ENCODE measurements at regions not wholly inside any gene's neighbourhood (a gene's known extent, or its start where the extent isn't known, plus 50 kb on each side); places are given as distances from the start of the nearest gene placed in this dataset.

GRCh38 chr3:176934698-176935097 lies 262.6 kb downstream of the TBL1XR1 start:
- H2AFZ ChIP-seq (ENCODE audit: control insufficient read depth, low read length), result no peak overlapping the region
- no peaks in the 10 kb centered on the region for H4K20me1 ChIP-seq (ENCODE audit: control insufficient read depth, extremely low read depth, insufficient read depth, low read length)
- no peaks in the 10 kb centered on the region for H3K4me1 ChIP-seq (ENCODE audit: control insufficient read depth, extremely low read depth, insufficient read depth, low read length)
- H3K27me3 ChIP-seq (ENCODE audit: control insufficient read depth, extremely low read depth, insufficient read depth, low read length), result no peaks in the 10 kb centered on the region
- no peak overlapping the region for H3K9ac ChIP-seq (ENCODE audit: control insufficient read depth, extremely low read depth, insufficient read depth, low read length)
- FAIRE-seq (no peak), DNase-seq (ENCODE audit: low read depth, low spot score) (no peak)
- dilution Hi-C loops (cut with MboI; ENCODE audit: extremely low pct_ligation_motif_present, low sequenced_read_pairs), result loop anchor here (25.0 kb wide), 1 partner anchor 422 kb away; no protein-coding TSS in a partner anchor
- no peak overlapping the region for H3K4me2 ChIP-seq (ENCODE audit: control insufficient read depth, extremely low read depth, insufficient read depth, low read depth, low read length)
- no peaks in the 10 kb centered on the region for H3K9me1 ChIP-seq (ENCODE audit: control insufficient read depth, extremely low read depth, insufficient read depth, low read length)
- no peak overlapping the region for H3K4me3 ChIP-seq (ENCODE audit: control insufficient read depth in 2 of 3, extremely low read depth in 1 of 3, insufficient read depth in 2 of 3, low read depth in 1 of 3, low read length in 3 of 3)
- no peak overlapping the region for H3K27ac ChIP-seq (ENCODE audit: control insufficient read depth, insufficient read depth, low read length)
- H3K79me2 ChIP-seq (ENCODE audit: control insufficient read depth, insufficient read depth, low read length), result no peaks in the 10 kb centered on the region
- no peaks in the 10 kb centered on the region for H3K9me3 ChIP-seq (ENCODE audit: control insufficient read depth, low read depth, low read length)
- no peaks in the 10 kb centered on the region for H3K36me3 ChIP-seq (ENCODE audit: control insufficient read depth in 2 of 2, extremely low read depth in 1 of 2, insufficient read depth in 2 of 2, low read length in 2 of 2)
- no peak for TF ChIP-seq EZH2 (IDR thresholded peaks at IDR 0.05; ENCODE audit: low read length)
- no peak for TF ChIP-seq CTCF (optimal IDR thresholded peaks at IDR 0.05 in 1 of 3, IDR thresholded peaks at IDR 0.05 in 1 of 3, conservative IDR thresholded peaks at IDR 0.05 in 1 of 3; ENCODE audit: extremely low read depth in 1 of 3, insufficient read depth in 2 of 3, low read length in 3 of 3)

GRCh38 chr3:176933704-176934103 lies 263.6 kb downstream of the TBL1XR1 start:
- Histone ChIP-seq H4K20me1 (ENCODE audit: control insufficient read depth, extremely low read depth, insufficient read depth, low read length) (no peaks in the 10 kb centered on the region), H3K4me1 (ENCODE audit: control insufficient read depth, extremely low read depth, insufficient read depth, low read length) (no peaks in the 10 kb centered on the region), H3K27ac (ENCODE audit: control insufficient read depth, insufficient read depth, low read length) (no peak overlapping the region), H3K9me1 (ENCODE audit: control insufficient read depth, extremely low read depth, insufficient read depth, low read length) (no peaks in the 10 kb centered on the region), H3K4me2 (ENCODE audit: control insufficient read depth, extremely low read depth, insufficient read depth, low read depth, low read length) (no peak overlapping the region), H3K9ac (ENCODE audit: control insufficient read depth, extremely low read depth, insufficient read depth, low read length) (no peak overlapping the region), H2AFZ (ENCODE audit: control insufficient read depth, low read length) (no peak overlapping the region), H3K9me3 (ENCODE audit: control insufficient read depth, low read depth, low read length) (no peaks in the 10 kb centered on the region), H3K79me2 (ENCODE audit: control insufficient read depth, insufficient read depth, low read length) (no peaks in the 10 kb centered on the region), H3K27me3 (ENCODE audit: control insufficient read depth, extremely low read depth, insufficient read depth, low read length) (no peaks in the 10 kb centered on the region), H3K36me3 (ENCODE audit: control insufficient read depth in 2 of 2, extremely low read depth in 1 of 2, insufficient read depth in 2 of 2, low read length in 2 of 2) (no peaks in the 10 kb centered on the region), H3K4me3 (ENCODE audit: control insufficient read depth in 2 of 3, extremely low read depth in 1 of 3, insufficient read depth in 2 of 3, low read depth in 1 of 3, low read length in 3 of 3) (no peak overlapping the region)
- FAIRE-seq (no peak), DNase-seq (ENCODE audit: low read depth, low spot score) (no peak)
- dilution Hi-C loops (cut with MboI; ENCODE audit: extremely low pct_ligation_motif_present, low sequenced_read_pairs), result loop anchor here (25.0 kb wide), 1 partner anchor 421 kb away; no protein-coding TSS in a partner anchor
- no peak for TF ChIP-seq EZH2 (IDR thresholded peaks at IDR 0.05; ENCODE audit: low read length)
- TF ChIP-seq CTCF (optimal IDR thresholded peaks at IDR 0.05 in 1 of 3, IDR thresholded peaks at IDR 0.05 in 1 of 3, conservative IDR thresholded peaks at IDR 0.05 in 1 of 3; ENCODE audit: extremely low read depth in 1 of 3, insufficient read depth in 2 of 3, low read length in 3 of 3), result no peak
